HEK293 (cell line): ENCODE measurements at regions not wholly inside any gene's neighbourhood (a gene's known extent, or its start where the extent isn't known, plus 50 kb on each side); places are given as distances from the start of the nearest gene placed in this dataset.

Experiments
- CTCF ChIA-PET: fragments of 350-600 bp; formaldehyde crosslinking; extraction: SDS; loops from one replicate; lab custom pipeline; 2021; ENCODE audit warnings: antibody characterized with exemption; lab: Yijun Ruan, JAX
- POLR2A ChIA-PET: fragments of 300-600 bp; formaldehyde crosslinking; extraction: SDS; loops from one replicate; lab custom pipeline; 2020; ENCODE audit warnings: antibody characterized with exemption, inconsistent platforms; lab: Yijun Ruan, JAX
- H3K27ac ChIP-seq: fragments of 200-500 bp; sonication (Bioruptor generic); 2 replicates; pipeline ENCODE4 v1.5.1; 2014; ENCODE audit warnings: low read depth, low read length, control low read depth, inconsistent platforms; ENCODE audit errors: extremely low read depth
- H3K36me3 ChIP-seq, 2 experiments: fragments of 200-500 bp in 1 of 2; sonication (Bioruptor generic) in 1 of 2; 1 replicate in 1 of 2; 2 replicates in 1 of 2; pipeline ENCODE4 v1.5.1; 2014 to 2017; ENCODE audit warnings: inconsistent platforms in 2 of 2, low read length in 2 of 2; ENCODE audit not compliant: control insufficient read depth in 2 of 2, insufficient read depth in 1 of 2
- H3K4me1 ChIP-seq: fragments of 200-500 bp; sonication (Bioruptor generic); 2 replicates; pipeline ENCODE4 v1.5.1; 2014; ENCODE audit warnings: mild to moderate bottlenecking, low read length, inconsistent platforms; ENCODE audit not compliant: control insufficient read depth, insufficient read depth
- H3K4me3 ChIP-seq: 2 replicates; pipeline ENCODE4 v1.5.1; 2011; ENCODE audit warnings: low read depth, mild to moderate bottlenecking, control low read depth, low read length, moderate library complexity
- H3K9me3 ChIP-seq: fragments of 200-500 bp; sonication (Bioruptor generic); 2 replicates; pipeline ENCODE4 v1.5.1; 2014; ENCODE audit warnings: low read depth, low read length, inconsistent platforms; ENCODE audit not compliant: control insufficient read depth, insufficient read depth
- EGR2 ChIP-seq: fragments of 450-650 bp; formaldehyde crosslinking; IDR thresholded peaks from 2 replicates; pipeline ENCODE4 v1.5.1; 2016; ENCODE audit warnings: low read depth, missing biosample characterization, missing genetic modification characterization
- FEZF1 ChIP-seq: fragments of 450-650 bp; formaldehyde crosslinking; IDR thresholded peaks from 2 replicates; pipeline ENCODE4 v1.5.1; 2016; ENCODE audit warnings: missing biosample characterization, missing genetic modification characterization
- KLF1 ChIP-seq: fragments of 450-650 bp; formaldehyde crosslinking; IDR thresholded peaks from 2 replicates; pipeline ENCODE4 v1.5.1; 2016; ENCODE audit warnings: missing biosample characterization, missing genetic modification characterization
- KLF7 ChIP-seq: fragments of 450-650 bp; formaldehyde crosslinking; IDR thresholded peaks from 2 replicates; pipeline ENCODE4 v1.5.1; 2016; ENCODE audit warnings: missing biosample characterization, missing genetic modification characterization, borderline replicate concordance
- ZBTB1 ChIP-seq: fragments of 450-650 bp; formaldehyde crosslinking; IDR thresholded peaks from 2 replicates; pipeline ENCODE4 v1.5.1; 2016; ENCODE audit warnings: missing biosample characterization, missing genetic modification characterization
- ZNF146 ChIP-seq: fragments of 450-650 bp; formaldehyde crosslinking; IDR thresholded peaks from 2 replicates; pipeline ENCODE4 v1.5.1; 2016; ENCODE audit warnings: missing biosample characterization, missing genetic modification characterization
- ZNF157 ChIP-seq: fragments of 450-650 bp; formaldehyde crosslinking; IDR thresholded peaks from 2 replicates; pipeline ENCODE4 v1.5.1; 2016; ENCODE audit warnings: missing biosample characterization, missing genetic modification characterization
- ZNF221 ChIP-seq: fragments of 450-650 bp; formaldehyde crosslinking; IDR thresholded peaks from 2 replicates; pipeline ENCODE4 v1.5.1; 2017; ENCODE audit warnings: missing biosample characterization, missing genetic modification characterization, borderline replicate concordance
- ZNF266 ChIP-seq: fragments of 450-650 bp; formaldehyde crosslinking; IDR thresholded peaks from 2 replicates; pipeline ENCODE4 v1.5.1; 2016; ENCODE audit warnings: missing biosample characterization, missing genetic modification characterization, low read depth
- ZNF473 ChIP-seq: fragments of 450-650 bp; formaldehyde crosslinking; IDR thresholded peaks from 2 replicates; pipeline ENCODE4 v1.5.1; 2017; ENCODE audit warnings: missing biosample characterization, missing genetic modification characterization
- ZNF510 ChIP-seq: fragments of 450-650 bp; formaldehyde crosslinking; IDR thresholded peaks from 2 replicates; pipeline ENCODE4 v1.5.1; 2018; ENCODE audit warnings: mild to moderate bottlenecking, missing genetic modification characterization, missing biosample characterization; ENCODE audit not compliant: insufficient replicate concordance
- ZNF747 ChIP-seq: fragments of 450-650 bp; formaldehyde crosslinking; IDR thresholded peaks from 2 replicates; pipeline ENCODE4 v1.5.1; 2016; ENCODE audit warnings: missing biosample characterization, missing genetic modification characterization
- ZNF76 ChIP-seq: fragments of 450-650 bp; formaldehyde crosslinking; IDR thresholded peaks from 2 replicates; pipeline ENCODE4; 2016; ENCODE audit warnings: low read depth, missing biosample characterization, missing genetic modification characterization, borderline replicate concordance
- TF ChIP-seq, protein P1 (sequence below): fragments of 450-650 bp; formaldehyde crosslinking; IDR thresholded peaks from 2 replicates; pipeline ENCODE4 v1.5.1; 2016; ENCODE audit warnings: missing biosample characterization, missing genetic modification characterization
- TF ChIP-seq, protein P2 (sequence below): fragments of 450-650 bp; formaldehyde crosslinking; IDR thresholded peaks from 2 replicates; pipeline ENCODE4 v1.5.1; 2016; ENCODE audit warnings: missing biosample characterization, missing genetic modification characterization
- TF ChIP-seq, protein P3 (sequence below): fragments of 450-650 bp; formaldehyde crosslinking; IDR thresholded peaks from 2 replicates; pipeline ENCODE4; 2016; ENCODE audit warnings: missing biosample characterization, missing genetic modification characterization
- TF ChIP-seq, protein P4 (sequence below): fragments of 450-650 bp; formaldehyde crosslinking; IDR thresholded peaks from 2 replicates; pipeline ENCODE4 v1.5.1; 2017; ENCODE audit warnings: missing biosample characterization, missing genetic modification characterization
- TF ChIP-seq, protein P5 (sequence below): fragments of 450-650 bp; formaldehyde crosslinking; IDR thresholded peaks from 2 replicates; pipeline ENCODE4 v1.5.1; 2016; ENCODE audit warnings: missing biosample characterization, missing genetic modification characterization
- TF ChIP-seq, protein P6 (sequence below): fragments of 450-650 bp; formaldehyde crosslinking; IDR thresholded peaks from 2 replicates; pipeline ENCODE4 v1.5.1; 2016; ENCODE audit warnings: missing biosample characterization, missing genetic modification characterization
- TF ChIP-seq, protein P7 (sequence below): fragments of 450-650 bp; formaldehyde crosslinking; IDR thresholded peaks from 2 replicates; pipeline ENCODE4 v1.5.1; 2017; ENCODE audit warnings: missing biosample characterization, mild to moderate bottlenecking, missing genetic modification characterization, moderate library complexity

DNA sequence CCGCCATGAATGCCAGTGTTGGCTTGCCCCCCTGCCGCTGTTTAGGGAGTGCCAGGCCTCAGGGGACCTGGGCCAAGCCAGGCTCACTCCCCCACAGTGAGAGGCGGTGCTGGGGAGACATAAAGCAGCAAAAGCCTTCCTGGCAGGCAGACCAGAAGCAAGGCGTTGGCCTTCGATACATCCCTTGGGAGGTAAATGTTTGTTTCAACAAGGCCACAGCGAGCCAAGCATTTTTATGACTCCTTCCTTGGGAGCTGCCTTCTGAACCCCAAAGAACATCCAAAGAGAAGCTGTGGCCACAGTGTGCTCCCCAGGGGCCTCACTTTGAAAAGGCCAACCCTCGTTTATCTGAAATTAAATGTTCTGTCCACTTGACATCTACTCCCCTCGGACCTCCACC lies 119.7 kb upstream of the CIBAR2 start (continued):
- TF ChIP-seq EGR2 (tag by site-specific recombination) (peak; percentile 44; the same call in 1 of the 2 replicates), ZNF473 (tag by site-specific recombination) (no peak)
- TF ChIP-seq, protein P1, sequence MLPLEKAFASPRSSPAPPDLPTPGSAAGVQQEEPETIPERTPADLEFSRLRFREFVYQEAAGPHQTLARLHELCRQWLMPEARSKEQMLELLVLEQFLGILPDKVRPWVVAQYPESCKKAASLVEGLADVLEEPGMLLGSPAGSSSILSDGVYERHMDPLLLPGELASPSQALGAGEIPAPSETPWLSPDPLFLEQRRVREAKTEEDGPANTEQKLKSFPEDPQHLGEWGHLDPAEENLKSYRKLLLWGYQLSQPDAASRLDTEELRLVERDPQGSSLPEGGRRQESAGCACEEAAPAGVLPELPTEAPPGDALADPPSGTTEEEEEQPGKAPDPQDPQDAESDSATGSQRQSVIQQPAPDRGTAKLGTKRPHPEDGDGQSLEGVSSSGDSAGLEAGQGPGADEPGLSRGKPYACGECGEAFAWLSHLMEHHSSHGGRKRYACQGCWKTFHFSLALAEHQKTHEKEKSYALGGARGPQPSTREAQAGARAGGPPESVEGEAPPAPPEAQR, result no peak

DNA sequence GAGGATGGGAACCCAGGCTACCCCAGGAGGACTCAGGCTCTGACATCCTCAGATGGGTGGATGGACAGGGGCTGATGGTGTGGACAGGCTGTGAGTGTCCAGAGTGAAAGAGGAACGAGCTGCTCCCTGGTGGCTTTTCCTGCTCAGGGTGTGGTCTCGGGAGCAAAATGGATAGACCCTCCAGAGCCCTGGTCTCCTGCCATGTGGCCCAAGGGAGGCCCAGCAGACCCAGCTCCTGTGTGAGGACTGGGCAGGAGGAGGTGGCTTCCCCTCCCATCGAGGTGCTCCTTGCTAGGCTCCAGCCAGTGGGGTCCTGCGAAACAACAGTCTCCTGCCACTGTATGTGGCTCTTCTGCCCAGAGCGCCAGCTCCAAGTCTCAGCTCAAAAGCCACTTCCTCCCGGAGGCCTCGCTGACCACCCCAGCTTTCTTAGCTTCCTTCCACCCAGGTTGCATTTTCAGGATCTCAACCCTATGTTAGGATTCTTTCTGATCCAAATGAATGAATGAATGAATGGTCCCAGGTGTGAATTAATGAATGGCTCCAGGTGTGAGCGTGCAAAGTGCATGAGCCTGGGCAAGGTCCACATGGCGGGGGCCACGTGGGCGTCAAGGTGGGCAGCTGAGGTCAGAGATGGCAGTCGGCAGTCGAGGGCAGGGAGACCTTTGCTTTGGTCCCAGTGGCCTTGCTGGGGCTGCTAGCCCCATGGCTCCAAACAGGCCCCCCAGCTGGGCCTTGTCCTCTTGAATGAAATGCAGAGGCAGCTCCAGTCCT lies 120.3 kb upstream of the CIBAR2 start:
- TF ChIP-seq ZNF747 (tag by site-specific recombination) (no peak), ZNF157 (tag by site-specific recombination) (no peak), ZBTB1 (no peak), ZNF76 (tag by site-specific recombination) (no peak), EGR2 (tag by site-specific recombination) (no peak), ZNF221 (tag by site-specific recombination) (no peak), FEZF1 (tag by site-specific recombination) (no peak), KLF7 (tag by site-specific recombination) (no peak), KLF1 (tag by site-specific recombination) (no peak), ZNF266 (tag by site-specific recombination) (no peak), ZNF146 (tag by site-specific recombination) (no peak), ZNF510 (no peak)
- TF ChIP-seq, protein P2, sequence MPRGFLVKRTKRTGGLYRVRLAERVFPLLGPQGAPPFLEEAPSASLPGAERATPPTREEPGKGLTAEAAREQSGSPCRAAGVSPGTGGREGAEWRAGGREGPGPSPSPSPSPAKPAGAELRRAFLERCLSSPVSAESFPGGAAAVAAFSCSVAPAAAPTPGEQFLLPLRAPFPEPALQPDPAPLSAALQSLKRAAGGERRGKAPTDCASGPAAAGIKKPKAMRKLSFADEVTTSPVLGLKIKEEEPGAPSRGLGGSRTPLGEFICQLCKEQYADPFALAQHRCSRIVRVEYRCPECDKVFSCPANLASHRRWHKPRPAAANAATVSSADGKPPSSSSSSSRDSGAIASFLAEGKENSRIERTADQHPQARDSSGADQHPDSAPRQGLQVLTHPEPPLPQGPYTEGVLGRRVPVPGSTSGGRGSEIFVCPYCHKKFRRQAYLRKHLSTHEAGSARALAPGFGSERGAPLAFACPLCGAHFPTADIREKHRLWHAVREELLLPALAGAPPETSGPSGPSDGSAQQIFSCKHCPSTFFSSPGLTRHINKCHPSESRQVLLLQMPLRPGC (tag by site-specific recombination), result no peak
- TF ChIP-seq, protein P3, sequence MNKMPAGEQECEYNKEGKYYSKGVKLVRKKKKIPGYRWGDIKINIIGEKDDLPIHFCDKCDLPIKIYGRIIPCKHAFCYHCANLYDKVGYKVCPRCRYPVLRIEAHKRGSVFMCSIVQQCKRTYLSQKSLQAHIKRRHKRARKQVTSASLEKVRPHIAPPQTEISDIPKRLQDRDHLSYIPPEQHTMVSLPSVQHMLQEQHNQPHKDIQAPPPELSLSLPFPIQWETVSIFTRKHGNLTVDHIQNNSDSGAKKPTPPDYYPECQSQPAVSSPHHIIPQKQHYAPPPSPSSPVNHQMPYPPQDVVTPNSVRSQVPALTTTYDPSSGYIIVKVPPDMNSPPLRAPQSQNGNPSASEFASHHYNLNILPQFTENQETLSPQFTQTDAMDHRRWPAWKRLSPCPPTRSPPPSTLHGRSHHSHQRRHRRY (tag by site-specific recombination), result no peak
- TF ChIP-seq, protein P4, sequence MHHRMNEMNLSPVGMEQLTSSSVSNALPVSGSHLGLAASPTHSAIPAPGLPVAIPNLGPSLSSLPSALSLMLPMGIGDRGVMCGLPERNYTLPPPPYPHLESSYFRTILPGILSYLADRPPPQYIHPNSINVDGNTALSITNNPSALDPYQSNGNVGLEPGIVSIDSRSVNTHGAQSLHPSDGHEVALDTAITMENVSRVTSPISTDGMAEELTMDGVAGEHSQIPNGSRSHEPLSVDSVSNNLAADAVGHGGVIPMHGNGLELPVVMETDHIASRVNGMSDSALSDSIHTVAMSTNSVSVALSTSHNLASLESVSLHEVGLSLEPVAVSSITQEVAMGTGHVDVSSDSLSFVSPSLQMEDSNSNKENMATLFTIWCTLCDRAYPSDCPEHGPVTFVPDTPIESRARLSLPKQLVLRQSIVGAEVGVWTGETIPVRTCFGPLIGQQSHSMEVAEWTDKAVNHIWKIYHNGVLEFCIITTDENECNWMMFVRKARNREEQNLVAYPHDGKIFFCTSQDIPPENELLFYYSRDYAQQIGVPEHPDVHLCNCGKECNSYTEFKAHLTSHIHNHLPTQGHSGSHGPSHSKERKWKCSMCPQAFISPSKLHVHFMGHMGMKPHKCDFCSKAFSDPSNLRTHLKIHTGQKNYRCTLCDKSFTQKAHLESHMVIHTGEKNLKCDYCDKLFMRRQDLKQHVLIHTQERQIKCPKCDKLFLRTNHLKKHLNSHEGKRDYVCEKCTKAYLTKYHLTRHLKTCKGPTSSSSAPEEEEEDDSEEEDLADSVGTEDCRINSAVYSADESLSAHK (tag by site-specific recombination), result no peak
- TF ChIP-seq, protein P5, sequence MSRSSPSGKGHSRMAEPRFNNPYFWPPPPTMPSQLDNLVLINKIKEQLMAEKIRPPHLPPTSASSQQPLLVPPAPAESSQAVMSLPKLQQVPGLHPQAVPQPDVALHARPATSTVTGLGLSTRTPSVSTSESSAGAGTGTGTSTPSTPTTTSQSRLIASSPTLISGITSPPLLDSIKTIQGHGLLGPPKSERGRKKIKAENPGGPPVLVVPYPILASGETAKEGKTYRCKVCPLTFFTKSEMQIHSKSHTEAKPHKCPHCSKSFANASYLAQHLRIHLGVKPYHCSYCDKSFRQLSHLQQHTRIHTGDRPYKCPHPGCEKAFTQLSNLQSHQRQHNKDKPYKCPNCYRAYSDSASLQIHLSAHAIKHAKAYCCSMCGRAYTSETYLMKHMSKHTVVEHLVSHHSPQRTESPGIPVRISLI, result no peak
- TF ChIP-seq, protein P6, sequence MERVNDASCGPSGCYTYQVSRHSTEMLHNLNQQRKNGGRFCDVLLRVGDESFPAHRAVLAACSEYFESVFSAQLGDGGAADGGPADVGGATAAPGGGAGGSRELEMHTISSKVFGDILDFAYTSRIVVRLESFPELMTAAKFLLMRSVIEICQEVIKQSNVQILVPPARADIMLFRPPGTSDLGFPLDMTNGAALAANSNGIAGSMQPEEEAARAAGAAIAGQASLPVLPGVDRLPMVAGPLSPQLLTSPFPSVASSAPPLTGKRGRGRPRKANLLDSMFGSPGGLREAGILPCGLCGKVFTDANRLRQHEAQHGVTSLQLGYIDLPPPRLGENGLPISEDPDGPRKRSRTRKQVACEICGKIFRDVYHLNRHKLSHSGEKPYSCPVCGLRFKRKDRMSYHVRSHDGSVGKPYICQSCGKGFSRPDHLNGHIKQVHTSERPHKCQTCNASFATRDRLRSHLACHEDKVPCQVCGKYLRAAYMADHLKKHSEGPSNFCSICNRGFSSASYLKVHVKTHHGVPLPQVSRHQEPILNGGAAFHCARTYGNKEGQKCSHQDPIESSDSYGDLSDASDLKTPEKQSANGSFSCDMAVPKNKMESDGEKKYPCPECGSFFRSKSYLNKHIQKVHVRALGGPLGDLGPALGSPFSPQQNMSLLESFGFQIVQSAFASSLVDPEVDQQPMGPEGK, result no peak
- TF ChIP-seq, protein P7, sequence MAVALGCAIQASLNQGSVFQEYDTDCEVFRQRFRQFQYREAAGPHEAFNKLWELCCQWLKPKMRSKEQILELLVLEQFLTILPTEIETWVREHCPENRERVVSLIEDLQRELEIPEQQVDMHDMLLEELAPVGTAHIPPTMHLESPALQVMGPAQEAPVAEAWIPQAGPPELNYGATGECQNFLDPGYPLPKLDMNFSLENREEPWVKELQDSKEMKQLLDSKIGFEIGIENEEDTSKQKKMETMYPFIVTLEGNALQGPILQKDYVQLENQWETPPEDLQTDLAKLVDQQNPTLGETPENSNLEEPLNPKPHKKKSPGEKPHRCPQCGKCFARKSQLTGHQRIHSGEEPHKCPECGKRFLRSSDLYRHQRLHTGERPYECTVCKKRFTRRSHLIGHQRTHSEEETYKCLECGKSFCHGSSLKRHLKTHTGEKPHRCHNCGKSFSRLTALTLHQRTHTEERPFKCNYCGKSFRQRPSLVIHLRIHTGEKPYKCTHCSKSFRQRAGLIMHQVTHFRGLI (tag by site-specific recombination), result no peak
- Histone ChIP-seq H3K4me3 (no peak overlapping the region), H3K27ac (no peak overlapping the region), H3K36me3 (no peaks in the 10 kb centered on the region), H3K9me3 (no peaks in the 10 kb centered on the region), H3K4me1 (peaks cover 10% of the 10 kb centered on the region)
- POLR2A ChIA-PET, result no interaction called here
- CTCF ChIA-PET, result interaction anchor here (0.9 to 2.3 kb wide), 2 partner anchors 13 to 20 kb away, joined by 3 to 8 read pairs; no protein-coding TSS in a partner anchor
